Activated CD4-positive, alpha-beta memory T cell treated with anti-CD3 and anti-CD28 coated beads for 36 hours (primary cell): ENCODE measurements at regions not wholly inside any gene's neighbourhood (a gene's known extent, or its start where the extent isn't known, plus 50 kb on each side); places are given as distances from the start of the nearest gene placed in this dataset.

ENCODE experiments used
- CTCF ChIA-PET: fragments of 350-600 bp; sonication (Branson Sonifier 250); formaldehyde crosslinking; loops from one replicate; lab custom pipeline; 2021; ENCODE audit warnings: antibody characterized with exemption, inconsistent platforms; lab: Charles Lee
- POLR2A ChIA-PET: fragments of 350-600 bp; sonication (Branson Sonifier 250); formaldehyde crosslinking; loops from one replicate; lab custom pipeline; 2021; ENCODE audit warnings: antibody characterized with exemption; lab: Charles Lee
- DNase-seq: peaks from one replicate; pipeline ENCODE4 v3.0.0-alpha.2; 2020
- H3K27ac Mint-ChIP-seq: one replicate; pipeline ENCODE4 v1.8.0; 2021; ENCODE audit warnings: mixed read lengths
- H3K27me3 Mint-ChIP-seq: one replicate; pipeline ENCODE4 v1.8.0; 2021; ENCODE audit warnings: mixed read lengths
- H3K36me3 Mint-ChIP-seq: one replicate; pipeline ENCODE4 v1.8.0; 2021; ENCODE audit warnings: mixed read lengths
- H3K4me1 Mint-ChIP-seq: one replicate; pipeline ENCODE4 v1.8.0; 2021; ENCODE audit warnings: low read depth, mixed read lengths
- H3K4me3 Mint-ChIP-seq: one replicate; pipeline ENCODE4 v1.8.0; 2021; ENCODE audit warnings: mild to moderate bottlenecking, mixed read lengths
- H3K9me3 Mint-ChIP-seq: one replicate; pipeline ENCODE4 v1.8.0; 2021; ENCODE audit warnings: mixed read lengths
- intact Hi-C: fragments of 100-400 bp; cut with micrococcal nuclease; formaldehyde crosslinking; loops from one replicate; pipeline ENCODE4 v1.15.1; 2023

DNA sequence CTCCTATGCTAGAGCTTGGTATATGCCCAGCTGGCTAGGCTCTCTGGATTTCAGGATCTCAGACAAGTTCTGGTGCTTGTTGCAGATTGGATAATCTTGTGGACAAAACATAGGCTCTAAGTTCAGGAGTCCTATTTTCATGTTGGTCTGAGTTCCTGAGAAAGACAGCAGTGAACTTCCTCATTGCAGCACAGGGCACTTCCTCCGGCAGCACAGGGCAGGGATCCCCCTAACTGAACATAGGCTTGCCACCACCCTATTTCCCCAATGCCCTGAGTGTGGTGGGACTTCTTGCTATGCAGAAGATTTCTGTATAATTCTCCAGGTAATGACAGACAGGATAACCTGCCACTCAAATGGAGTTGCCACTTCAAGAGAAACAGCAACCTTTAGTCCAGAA is 220.1 kb downstream of the PIK3R1 start:
- POLR2A ChIA-PET = interaction anchor here (2.5 kb wide), 1 partner anchor 10 kb away, joined by 12 read pairs; no protein-coding TSS in a partner anchor
- peaks cover 4% of the 10 kb centered on the region for H3K27me3 Mint-ChIP-seq

DNA sequence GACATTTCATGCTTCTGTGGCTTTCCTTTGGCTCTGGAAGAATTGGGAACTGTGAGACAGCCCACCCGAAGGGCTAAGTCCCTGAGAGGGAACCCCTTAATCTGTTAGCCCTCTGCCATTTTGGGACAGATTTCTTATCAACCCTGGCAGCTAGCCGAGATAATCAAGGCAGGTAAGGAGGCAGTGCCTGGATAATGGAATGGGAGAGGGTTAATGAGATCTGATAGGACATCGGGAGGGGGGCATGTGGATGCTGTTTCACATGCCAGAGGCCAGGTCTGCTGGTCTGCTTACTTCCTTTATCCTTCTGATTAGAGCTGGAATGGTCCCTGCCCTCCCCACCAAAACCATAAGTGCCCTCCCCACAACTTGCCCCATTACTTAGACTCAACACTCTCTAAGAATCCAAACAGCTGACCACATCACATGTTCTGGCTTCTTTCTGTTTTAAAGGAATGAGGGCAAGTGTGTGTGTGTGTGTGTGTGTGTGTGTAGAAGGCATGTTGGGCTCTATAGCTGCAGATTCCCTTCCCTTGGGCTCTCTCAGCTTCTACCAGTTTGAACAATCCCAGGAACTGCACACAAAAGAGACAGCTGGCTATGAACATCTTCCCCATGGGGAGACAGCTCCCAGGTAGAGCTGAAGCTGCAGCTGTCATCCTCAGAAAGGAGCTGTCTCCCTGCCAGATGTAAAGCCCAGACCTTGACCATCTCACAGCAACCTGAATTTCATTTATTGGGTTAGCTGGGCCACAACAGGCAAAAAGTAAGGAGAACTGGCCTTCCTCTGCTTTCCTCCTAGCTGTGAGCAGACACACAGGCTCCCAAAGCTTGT is 221.3 kb downstream of the PIK3R1 start:
- peaks cover 55% of the 10 kb centered on the region for H3K4me1 Mint-ChIP-seq
- H3K36me3 Mint-ChIP-seq = no peaks in the 10 kb centered on the region
- ChIA-PET CTCF (interaction anchor here (2.6 to 2.7 kb wide), 2 partner anchors 150 to 151 kb away, joined by 8 to 20 read pairs; no protein-coding TSS in a partner anchor), POLR2A (no interaction called here)
- intact Hi-C loops = loop anchor here (10.0 kb wide), 2 partner anchors 1232 to 1432 kb away; no protein-coding TSS in a partner anchor
- H3K27me3 Mint-ChIP-seq = peaks cover 4% of the 10 kb centered on the region
- DNase-seq = no peak
- peaks cover 2% of the 10 kb centered on the region for H3K9me3 Mint-ChIP-seq
- no peak overlapping the region for H3K4me3 Mint-ChIP-seq
- no peak overlapping the region for H3K27ac Mint-ChIP-seq

More for the DNA sequence above, 220.1 kb downstream of the PIK3R1 start:
- H3K9me3 Mint-ChIP-seq = peaks cover 2% of the 10 kb centered on the region
- CTCF ChIA-PET = interaction anchor here (2.4 to 2.7 kb wide), 2 partner anchors 25 to 149 kb away, joined by 6 to 20 read pairs; no protein-coding TSS in a partner anchor
- peaks cover 54% of the 10 kb centered on the region for H3K4me1 Mint-ChIP-seq
- no peaks in the 10 kb centered on the region for H3K36me3 Mint-ChIP-seq
- no peak overlapping the region for H3K4me3 Mint-ChIP-seq
- H3K27ac Mint-ChIP-seq = no peak overlapping the region
- intact Hi-C loops = loop anchor here (2.0 to 10.0 kb wide), 6 partner anchors 53 to 1431 kb away; no protein-coding TSS in a partner anchor
- DNase-seq = no peak

DNA sequence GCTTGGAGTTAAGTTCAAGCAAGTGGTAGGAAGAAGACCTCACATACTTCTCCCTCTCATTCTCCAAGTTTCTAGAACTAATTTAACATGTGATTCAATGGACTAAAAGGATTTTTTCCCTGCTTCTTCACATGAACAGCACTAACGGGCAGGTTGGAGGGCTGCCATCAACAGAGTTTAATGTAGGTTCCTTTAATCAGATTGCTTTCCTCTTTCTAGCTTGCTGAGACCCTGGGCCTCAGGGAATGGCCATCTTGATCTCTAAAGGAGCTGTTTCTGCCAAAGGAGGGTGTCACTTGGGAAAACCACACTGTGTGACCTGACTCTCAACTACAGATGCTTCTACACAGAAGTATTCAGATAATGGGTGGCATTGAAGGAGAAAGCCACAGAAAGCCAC is 223.3 kb downstream of the PIK3R1 start:
- intact Hi-C loops = loop anchor here (10.0 kb wide), 2 partner anchors 1234 to 1434 kb away; no protein-coding TSS in a partner anchor
- Mint-ChIP-seq H3K36me3 (no peaks in the 10 kb centered on the region), H3K9me3 (no peaks in the 10 kb centered on the region), H3K4me3 (no peak overlapping the region), H3K27me3 (peaks cover 3% of the 10 kb centered on the region), H3K27ac (no peak overlapping the region), H3K4me1 (peaks cover 43% of the 10 kb centered on the region)
- ChIA-PET POLR2A (no interaction called here), CTCF (interaction anchor here (2.6 kb wide), 1 partner anchor 153 kb away, joined by 8 read pairs; no protein-coding TSS in a partner anchor)
- DNase-seq = no peak

DNA sequence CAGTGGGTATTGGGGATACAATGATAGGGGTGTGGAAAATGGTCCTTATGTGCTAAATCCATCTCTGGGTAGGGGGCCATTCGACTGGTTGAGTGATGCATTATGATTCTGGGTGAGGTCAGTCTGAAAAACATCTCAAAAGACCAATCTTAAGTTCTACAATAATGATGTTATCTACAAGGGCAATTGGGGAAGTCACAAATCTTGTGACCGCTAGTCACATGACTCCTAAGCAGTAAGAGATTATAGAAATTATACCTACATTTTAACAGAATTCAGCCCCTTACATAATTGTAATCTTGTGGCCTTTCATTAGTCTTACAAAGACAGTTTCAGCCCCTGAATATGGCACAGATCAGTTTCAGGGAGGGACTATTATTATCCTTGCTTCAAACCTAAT is 224.7 kb downstream of the PIK3R1 start:
- ChIA-PET CTCF (interaction anchor here (2.4 kb wide), 1 partner anchor 153 kb away, joined by 9 read pairs; no protein-coding TSS in a partner anchor), POLR2A (no interaction called here)
- intact Hi-C loops = no loop called here
- peaks cover 29% of the 10 kb centered on the region for H3K4me1 Mint-ChIP-seq
- peaks cover 3% of the 10 kb centered on the region for H3K27me3 Mint-ChIP-seq
- H3K9me3 Mint-ChIP-seq = no peaks in the 10 kb centered on the region
- no peak overlapping the region for H3K4me3 Mint-ChIP-seq
- H3K36me3 Mint-ChIP-seq = no peaks in the 10 kb centered on the region
- DNase-seq = no peak
- H3K27ac Mint-ChIP-seq = no peak overlapping the region

DNA sequence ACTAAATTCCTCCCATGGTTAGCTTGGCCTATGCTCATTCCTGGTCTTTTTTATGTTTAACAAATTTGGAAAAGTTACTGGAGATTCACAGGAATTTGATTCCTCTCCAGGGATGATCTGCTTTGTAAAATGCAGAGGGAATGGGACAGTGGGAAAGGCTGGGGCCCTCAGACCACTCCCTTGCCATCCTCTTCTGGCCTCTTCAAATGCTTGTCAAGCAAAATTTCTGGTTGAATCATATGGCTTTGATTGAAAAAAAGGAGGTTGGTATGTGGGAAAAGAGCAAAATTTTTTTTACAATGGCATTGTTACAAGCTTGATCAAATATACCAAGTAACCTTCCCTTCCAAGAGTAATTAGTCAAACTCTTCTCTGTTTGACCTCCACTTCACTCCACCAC is 225.1 kb downstream of the PIK3R1 start:
- Mint-ChIP-seq H3K4me1 (peaks cover 25% of the 10 kb centered on the region), H3K9me3 (no peaks in the 10 kb centered on the region), H3K27me3 (peaks cover 3% of the 10 kb centered on the region), H3K27ac (peak overlapping the region; percentile 66), H3K4me3 (no peak overlapping the region), H3K36me3 (no peaks in the 10 kb centered on the region)
- CTCF ChIA-PET = interaction anchor here (2.4 kb wide), 1 partner anchor 154 kb away, joined by 9 read pairs; no protein-coding TSS in a partner anchor
- POLR2A ChIA-PET = no interaction called here
- DNase-seq = no peak
- intact Hi-C loops = no loop called here

DNA sequence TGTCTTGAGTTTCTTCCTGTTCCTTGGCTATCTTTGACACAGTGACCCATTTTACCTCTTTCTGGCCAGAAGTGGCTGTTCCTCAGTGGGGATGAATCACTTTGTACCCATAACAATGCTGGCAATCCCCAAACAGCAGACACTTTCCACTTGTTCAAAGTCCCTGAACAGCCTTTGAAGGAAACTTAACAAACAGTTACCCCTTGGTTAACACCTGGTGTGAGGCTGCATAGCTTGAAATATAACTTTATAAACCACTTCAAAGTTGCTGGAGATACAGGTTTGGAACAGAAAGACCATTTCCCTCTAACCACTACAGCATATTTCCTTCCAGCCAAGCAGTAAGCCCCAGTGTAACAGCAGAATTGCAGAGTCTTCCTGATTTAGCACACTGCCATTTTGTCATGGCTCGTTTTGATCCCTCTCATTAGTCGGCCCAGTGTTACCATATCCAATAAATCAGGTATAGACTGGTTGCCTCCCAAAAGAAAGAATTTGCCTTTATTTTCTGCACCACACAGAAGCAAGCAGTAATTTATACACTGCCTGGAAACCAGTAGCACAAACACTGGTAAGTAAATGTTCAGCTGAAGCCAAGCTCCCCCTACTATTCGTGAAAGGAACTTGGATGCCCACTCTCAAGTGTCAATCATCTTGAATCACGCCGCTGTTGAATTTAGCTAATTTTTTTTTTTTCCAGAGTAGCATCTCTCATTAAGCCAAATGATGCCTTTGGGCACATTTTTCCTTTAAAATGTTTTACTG is 225.9 kb downstream of the PIK3R1 start:
- ChIA-PET POLR2A (no interaction called here), CTCF (interaction anchor here (0.7 to 2.4 kb wide), 2 partner anchors 25 to 155 kb away, joined by 3 to 9 read pairs; no protein-coding TSS in a partner anchor)
- no peaks in the 10 kb centered on the region for H3K9me3 Mint-ChIP-seq
- H3K36me3 Mint-ChIP-seq = no peaks in the 10 kb centered on the region
- peak; percentile 32 for DNase-seq
- peaks cover 22% of the 10 kb centered on the region for H3K4me1 Mint-ChIP-seq
- no peak overlapping the region for H3K4me3 Mint-ChIP-seq
- H3K27me3 Mint-ChIP-seq = peaks cover 3% of the 10 kb centered on the region
- intact Hi-C loops = no loop called here
- H3K27ac Mint-ChIP-seq = peak overlapping the region; percentile 66

DNA sequence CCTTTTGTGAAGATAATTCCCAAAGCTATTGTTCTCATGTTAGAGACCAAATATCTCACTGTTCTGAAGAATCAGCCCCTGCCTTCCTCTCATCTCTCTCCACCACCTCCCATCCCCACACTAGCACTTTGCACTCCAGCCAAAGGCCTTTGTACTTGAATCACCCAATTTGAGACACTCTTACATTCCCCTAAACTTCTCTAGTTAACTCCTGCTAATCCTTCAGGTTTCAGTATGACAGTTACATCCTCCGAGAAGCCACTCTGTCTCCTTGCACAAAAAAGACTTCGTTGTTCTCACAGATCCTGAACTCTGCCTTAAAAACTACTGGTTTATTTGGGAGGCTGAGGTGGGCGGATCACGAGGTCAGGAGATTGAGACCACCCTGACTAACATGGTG is 227.5 kb downstream of the PIK3R1 start:
- intact Hi-C loops = no loop called here
- Mint-ChIP-seq H3K36me3 (no peaks in the 10 kb centered on the region), H3K4me1 (peaks cover 22% of the 10 kb centered on the region), H3K27me3 (peaks cover 3% of the 10 kb centered on the region), H3K4me3 (no peak overlapping the region), H3K27ac (no peak overlapping the region), H3K9me3 (no peaks in the 10 kb centered on the region)
- POLR2A ChIA-PET = no interaction called here
- CTCF ChIA-PET = interaction anchor here (1.0 kb wide), 1 partner anchor 17 kb away, joined by 3 read pairs; no protein-coding TSS in a partner anchor
- no peak for DNase-seq

DNA sequence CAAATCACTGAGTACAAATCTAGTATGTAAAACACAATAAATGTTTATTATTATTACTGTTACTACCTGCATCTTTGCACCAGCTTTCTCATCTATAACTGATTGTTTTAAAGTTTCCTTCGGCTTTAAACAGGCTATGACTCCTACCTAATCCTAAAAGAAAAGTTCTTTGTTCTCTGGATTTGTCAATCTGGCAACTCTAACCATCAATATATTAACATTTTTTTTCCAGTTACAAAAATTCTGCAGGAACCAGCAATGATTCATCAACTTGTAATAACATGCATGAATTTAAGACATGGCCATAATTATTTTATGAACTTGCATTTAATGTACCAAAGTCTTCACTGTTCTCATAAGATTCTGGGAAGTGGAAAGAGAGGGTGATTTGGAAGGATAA is 228.5 kb downstream of the PIK3R1 start:
- H3K9me3 Mint-ChIP-seq = no peaks in the 10 kb centered on the region
- H3K27me3 Mint-ChIP-seq = peaks cover 3% of the 10 kb centered on the region
- no peak overlapping the region for H3K27ac Mint-ChIP-seq
- POLR2A ChIA-PET = no interaction called here
- DNase-seq = no peak
- no peak overlapping the region for H3K4me3 Mint-ChIP-seq
- H3K4me1 Mint-ChIP-seq = peaks cover 22% of the 10 kb centered on the region
- no peaks in the 10 kb centered on the region for H3K36me3 Mint-ChIP-seq
- intact Hi-C loops = no loop called here
- CTCF ChIA-PET = interaction anchor here (1.0 kb wide), 2 partner anchors 16 to 158 kb away, joined by 3 read pairs; no protein-coding TSS in a partner anchor

DNA sequence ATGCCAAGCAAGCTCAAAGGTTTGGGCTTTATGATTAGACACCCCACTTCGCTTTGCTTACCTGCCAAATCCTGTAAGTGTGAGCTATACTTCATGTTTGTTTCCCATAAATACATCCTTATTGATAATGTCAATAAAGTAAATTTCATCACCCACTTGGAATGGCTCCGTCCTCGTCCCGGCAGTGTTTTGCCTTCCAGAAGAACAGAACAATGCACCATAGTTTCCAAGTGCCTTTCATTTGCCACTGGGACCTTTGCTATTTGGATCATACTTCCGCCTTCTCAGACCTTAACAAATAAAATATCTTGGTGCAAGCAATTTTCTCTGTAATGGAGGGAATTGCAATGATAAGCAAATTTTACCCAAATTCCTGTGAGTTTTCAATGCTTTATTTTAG is 229.3 kb downstream of the PIK3R1 start:
- no peak overlapping the region for H3K27ac Mint-ChIP-seq
- no peak for DNase-seq
- intact Hi-C loops = no loop called here
- POLR2A ChIA-PET = no interaction called here
- H3K4me1 Mint-ChIP-seq = peaks cover 22% of the 10 kb centered on the region
- CTCF ChIA-PET = interaction anchor here (0.6 to 1.1 kb wide), 3 partner anchors 14 to 159 kb away, joined by 3 to 4 read pairs (median 4); no protein-coding TSS in a partner anchor
- H3K36me3 Mint-ChIP-seq = no peaks in the 10 kb centered on the region
- H3K9me3 Mint-ChIP-seq = no peaks in the 10 kb centered on the region
- no peak overlapping the region for H3K4me3 Mint-ChIP-seq
- no peaks in the 10 kb centered on the region for H3K27me3 Mint-ChIP-seq

DNA sequence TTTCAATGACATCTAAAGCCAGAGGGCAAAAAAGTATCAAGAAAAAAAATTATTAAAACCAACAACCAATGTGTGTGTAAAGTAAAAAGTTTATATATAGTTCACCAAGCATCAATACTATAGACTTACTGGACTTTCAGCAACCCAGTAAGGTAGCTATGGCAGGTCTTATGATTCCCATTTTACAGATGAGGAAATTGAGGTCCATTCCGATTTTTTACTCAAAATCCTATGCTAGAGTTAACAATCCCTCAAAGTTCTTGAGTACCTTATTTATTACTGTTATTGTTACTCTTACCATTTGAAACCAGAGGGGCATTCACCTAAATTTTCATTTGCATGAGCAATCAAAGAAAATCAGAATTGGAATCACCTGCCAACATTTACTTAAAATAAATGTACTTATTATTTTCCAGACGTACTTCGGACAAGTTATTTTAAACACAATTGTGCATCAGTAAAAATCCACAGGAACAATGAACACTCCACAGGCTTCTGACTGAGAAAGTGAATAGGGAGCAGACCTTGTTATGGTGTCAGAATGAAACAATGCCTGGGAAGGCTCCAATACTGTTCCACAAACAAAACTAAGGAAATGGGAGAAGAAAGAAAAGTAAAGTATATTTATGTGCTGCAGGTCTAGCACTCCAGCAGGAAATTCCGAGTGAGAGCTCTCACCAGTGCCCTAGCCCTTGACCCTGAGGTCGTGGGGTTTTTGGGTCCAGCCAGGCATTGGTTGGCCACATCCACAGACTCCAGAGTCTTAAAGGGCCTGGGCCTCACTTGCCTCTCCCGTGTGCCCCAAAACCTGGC is 229.9 kb downstream of the PIK3R1 start:
- Mint-ChIP-seq H3K4me1 (peaks cover 22% of the 10 kb centered on the region), H3K27me3 (no peaks in the 10 kb centered on the region), H3K4me3 (no peak overlapping the region), H3K27ac (no peak overlapping the region), H3K9me3 (no peaks in the 10 kb centered on the region), H3K36me3 (no peaks in the 10 kb centered on the region)
- no peak for DNase-seq
- intact Hi-C loops = no loop called here
- ChIA-PET POLR2A (no interaction called here), CTCF (interaction anchor here (0.6 to 1.1 kb wide), 3 partner anchors 13 to 159 kb away, joined by 3 to 4 read pairs (median 4); no protein-coding TSS in a partner anchor)

DNA sequence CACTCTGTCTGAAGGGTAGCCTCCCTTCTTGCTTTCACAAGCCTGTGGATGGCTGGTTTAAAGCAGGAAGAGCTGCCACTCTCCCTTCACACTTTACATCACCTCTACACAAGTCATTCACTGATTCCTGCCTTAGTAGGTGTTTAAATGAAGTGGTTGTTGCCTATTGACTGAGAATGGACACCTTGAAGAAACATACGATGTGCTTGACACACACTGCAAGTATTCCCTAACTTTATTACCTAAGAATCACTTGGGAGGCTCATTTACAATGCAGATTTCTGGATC is 230.5 kb downstream of the PIK3R1 start:
- ChIA-PET CTCF (no interaction called here), POLR2A (no interaction called here)
- intact Hi-C loops = no loop called here
- H3K27ac Mint-ChIP-seq = no peak overlapping the region
- peaks cover 16% of the 10 kb centered on the region for H3K4me1 Mint-ChIP-seq
- no peaks in the 10 kb centered on the region for H3K27me3 Mint-ChIP-seq
- H3K36me3 Mint-ChIP-seq = no peaks in the 10 kb centered on the region
- no peak for DNase-seq
- no peak overlapping the region for H3K4me3 Mint-ChIP-seq
- H3K9me3 Mint-ChIP-seq = no peaks in the 10 kb centered on the region
